K562 (cell line): ENCODE measurements at regions not wholly inside any gene's neighbourhood (a gene's known extent, or its start where the extent isn't known, plus 50 kb on each side); places are given as distances from the start of the nearest gene placed in this dataset.

Source experiments
- ATAC-seq: fragments of 200-7000 bp; cut with Tn5 transposase; 3 replicates; pipeline ENCODE4 v1.9.1; 2020; ENCODE audit warnings: moderate library complexity
- BruUV-seq: library from RNA; stranded (reverse); fragments of 400-500 nt; replicated peaks from 2 replicates; lab custom pipeline; 2021; lab: Mats Ljungman, UMichigan
- CTCF ChIA-PET: fragments of 300-600 bp; formaldehyde crosslinking; extraction: SDS; loops from one replicate; lab custom pipeline; 2021; ENCODE audit warnings: low intra/inter-chr PET ratio; lab: Yijun Ruan, JAX
- POLR2A ChIA-PET: fragments of 300-600, 350-650 bp; sonication (Branson Sonifier 250); formaldehyde crosslinking; extraction: SDS; loops from one replicate; lab custom pipeline; 2021; ENCODE audit warnings: antibody characterized with exemption, inconsistent platforms; lab: Yijun Ruan, JAX
- DNase-seq, 4 experiments: peaks; one replicate each; pipeline versions ENCODE4 v3.0.0 to v3.0.0-alpha.2; 2011 to 2018; ENCODE audit warnings: low spot score in 3 of 4, mixed read lengths in 3 of 4; ENCODE audit errors: extremely low read depth in 1 of 4
- FAIRE-seq: peaks from 2 replicates; lab custom pipeline; 2011; peaks lifted over from hg19 to GRCh38; lab: Jason Lieb, UNC
- H2AFZ ChIP-seq: 2 replicates; pipeline ENCODE4 v1.6.0; 2011; ENCODE audit warnings: low read depth, low read length, control low read depth, inconsistent platforms
- H3K27ac ChIP-seq: fragments of 200-600 bp; 3 replicates; pipeline ENCODE4 v1.8.0; 2011; ENCODE audit warnings: low read depth, mild to moderate bottlenecking, control low read depth, inconsistent platforms, low read length, moderate library complexity, mixed read lengths; ENCODE audit errors: extremely low read depth
- H3K27me3 ChIP-seq, 2 experiments: fragments of 300-600 bp in 1 of 2; 2 replicates in 1 of 2; 3 replicates in 1 of 2; pipeline versions ENCODE4 v1.6.0 to v1.8.0; 2011; ENCODE audit warnings: inconsistent platforms in 2 of 2, low read length in 2 of 2, mild to moderate bottlenecking in 1 of 2, mixed read lengths in 1 of 2, moderate library complexity in 1 of 2; ENCODE audit not compliant: control insufficient read depth in 2 of 2, insufficient read depth in 2 of 2
- H3K36me3 ChIP-seq: fragments of 300-600 bp; 3 replicates; pipeline ENCODE4 v1.8.0; 2011; ENCODE audit warnings: mild to moderate bottlenecking, low read length, inconsistent platforms; ENCODE audit not compliant: control insufficient read depth, insufficient read depth
- H3K4me1 ChIP-seq, 2 experiments: fragments of 200-600 bp in 1 of 2; replicated peaks in 1 of 2; 2 replicates in 1 of 2; 3 replicates in 1 of 2; pipeline versions ENCODE4 v1.5.1 to v1.8.0; 2011; ENCODE audit warnings: inconsistent platforms in 2 of 2, low read length in 2 of 2, mild to moderate bottlenecking in 1 of 2, mixed read lengths in 1 of 2, moderate library complexity in 1 of 2; ENCODE audit not compliant: control insufficient read depth in 2 of 2, insufficient read depth in 2 of 2
- H3K4me2 ChIP-seq: 2 replicates; pipeline ENCODE4 v1.6.1; 2011; ENCODE audit warnings: low read length, control low read depth, inconsistent platforms, mixed read lengths; ENCODE audit not compliant: insufficient read depth
- H3K4me3 ChIP-seq: fragments of 200-600 bp; sonication (generic), shearing (Covaris generic); 2 replicates; pipeline ENCODE4 v1.5.1; 2016; ENCODE audit warnings: control low read depth, inconsistent platforms
- H3K79me2 ChIP-seq: fragments of 200-600 bp; 3 replicates; pipeline ENCODE4 v1.8.0; 2011; ENCODE audit warnings: low read length, inconsistent platforms; ENCODE audit not compliant: control insufficient read depth, insufficient read depth
- H3K9ac ChIP-seq, 2 experiments: 2 replicates each; pipeline versions ENCODE4 v1.6.0 to v1.6.1; 2011; ENCODE audit warnings: low read depth in 2 of 2, low read length in 2 of 2, control low read depth in 1 of 2, inconsistent platforms in 1 of 2, mild to moderate bottlenecking in 1 of 2, mixed read lengths in 1 of 2; ENCODE audit not compliant: insufficient read depth in 1 of 2
- H3K9me1 ChIP-seq: one replicate; pipeline ENCODE4 v1.6.0; 2011; ENCODE audit warnings: inconsistent platforms, mild to moderate bottlenecking, low read length, moderate library complexity; ENCODE audit not compliant: control insufficient read depth, insufficient read depth
- H3K9me3 ChIP-seq: replicated peaks from 2 replicates; pipeline ENCODE4 v1.5.1; 2011; ENCODE audit warnings: low read depth, low read length, inconsistent platforms; ENCODE audit not compliant: control insufficient read depth, insufficient read depth
- H4K20me1 ChIP-seq: replicated peaks from 2 replicates; pipeline ENCODE4 v1.6.1; 2011; ENCODE audit warnings: low read length, inconsistent platforms, mixed read lengths; ENCODE audit not compliant: control insufficient read depth, insufficient read depth
- EHMT2 ChIP-seq: fragments of 450-650 bp; IDR thresholded peaks from 2 replicates; pipeline ENCODE4 v1.6.1; 2018; ENCODE audit warnings: antibody characterized with exemption
- MEIS2 ChIP-seq: fragments of 450-650 bp; IDR thresholded peaks from 2 replicates; pipeline ENCODE4 v1.6.1; 2014; ENCODE audit warnings: mild to moderate bottlenecking; ENCODE audit not compliant: partially characterized antibody
- MTA3 ChIP-seq: fragments of 450-650 bp; formaldehyde crosslinking; IDR thresholded peaks from 2 replicates; pipeline ENCODE4 v1.6.1; 2017; ENCODE audit warnings: mild to moderate bottlenecking, borderline replicate concordance
- POLR2AphosphoS5 ChIP-seq: IDR thresholded peaks from 2 replicates; pipeline ENCODE4 v1.6.1; 2011; ENCODE audit warnings: mild to moderate bottlenecking, low read depth, low read length, moderate library complexity; ENCODE audit not compliant: control insufficient read depth, insufficient read depth
- ZNF384 ChIP-seq: IDR thresholded peaks from 2 replicates; pipeline ENCODE4 v1.6.1; 2012; ENCODE audit warnings: low read depth, low read length, improper control_type of control experiment
- ZNF511 ChIP-seq: sonication (generic); formaldehyde crosslinking; IDR thresholded peaks from 2 replicates; pipeline ENCODE4 v1.8.0; 2022; ENCODE audit warnings: mild to moderate bottlenecking, missing genetic modification reagents
- ZNF79 ChIP-seq: fragments of 250-450 bp; sonication (Bioruptor Pico); IDR thresholded peaks from 2 replicates; pipeline ENCODE4 v1.4.0; 2020; ENCODE audit warnings: low read depth, mild to moderate bottlenecking, moderate library complexity
- WGBS: fragments of 100-300 bp; shearing (Covaris generic); methylation state at CpG from one replicate; pipeline ENCODE4 v1.1.6; 2016; ENCODE audit warnings: low coverage, mixed read lengths; ENCODE audit not compliant: insufficient coverage; ENCODE audit errors: missing lambda C conversion rate; 5-methylcytosine and 5-hydroxymethylcytosine counted together
- in situ Hi-C: fragments of 300-500 bp; cut with MboI; formaldehyde crosslinking; loops from 4 replicates; pipeline ENCODE4 v1.15.0; 2018; ENCODE audit warnings: inconsistent platforms, mixed read lengths
- intact Hi-C: fragments of 100-400 bp; cut with micrococcal nuclease; formaldehyde crosslinking; loops from 2 replicates; pipeline ENCODE4 v1.14.2; 2022

GRCh38 chr1:189673217-189673616 lies 804.4 kb downstream of the BRINP3 start:
- Histone ChIP-seq H3K4me3 (no peak overlapping the region), H3K79me2 (no peaks in the 10 kb centered on the region), H3K4me1 (no peaks in the 10 kb centered on the region), H3K9me1 (no peaks in the 10 kb centered on the region), H3K27me3 (no peaks in the 10 kb centered on the region), H3K9me3 (peaks cover 4% of the 10 kb centered on the region; the same call in 1 of the 2 replicates), H4K20me1 (no peaks in the 10 kb centered on the region), H3K9ac (no peak overlapping the region), H2AFZ (no peak overlapping the region), H3K36me3 (no peaks in the 10 kb centered on the region), H3K4me2 (no peak overlapping the region), H3K27ac (no peak overlapping the region)
- ChIA-PET CTCF (no interaction called here), POLR2A (no interaction called here)
- ATAC-seq: no peak
- WGBS: 3% methylated on average over 2 of the region's 2 CpGs
- no peak for DNase-seq
- TF ChIP-seq EHMT2 (no peak), MTA3 (no peak), ZNF384 (no peak)
- in situ Hi-C loops: no loop called here
- no TSS peak for BruUV-seq
- intact Hi-C loops: no loop called here
- FAIRE-seq: no peak

GRCh38 chr1:189675712-189676244 lies 801.9 kb downstream of the BRINP3 start:
- Histone ChIP-seq H2AFZ (no peak overlapping the region), H3K27ac (no peak overlapping the region), H3K9me3 (no peaks in the 10 kb centered on the region), H3K27me3 (no peaks in the 10 kb centered on the region), H3K4me3 (no peak overlapping the region), H3K36me3 (no peaks in the 10 kb centered on the region), H3K9ac (no peak overlapping the region), H4K20me1 (no peaks in the 10 kb centered on the region), H3K9me1 (no peaks in the 10 kb centered on the region), H3K79me2 (no peaks in the 10 kb centered on the region), H3K4me1 (no peaks in the 10 kb centered on the region), H3K4me2 (no peak overlapping the region)
- ATAC-seq: no peak
- in situ Hi-C loops: no loop called here
- TF ChIP-seq ZNF511 (no peak), POLR2AphosphoS5 (no peak), MEIS2 (peak; percentile 16), ZNF79 (no peak)
- intact Hi-C loops: no loop called here
- ChIA-PET POLR2A (no interaction called here), CTCF (no interaction called here)
- 2% methylated on average over 6 of the region's 6 CpGs for WGBS
- DNase-seq: no peak
- no TSS peak for BruUV-seq
- FAIRE-seq: no peak
